ENCODE measurements at regions not wholly inside any gene's neighbourhood (a gene's known extent, or its start where the extent isn't known, plus 50 kb on each side); places are given as distances from the start of the nearest gene placed in this dataset.

GRCh38 chr2:194455358-194455757, 1201.7 kb upstream of the SLC39A10 start:
- ChIA-PET POLR2A (no interaction called here), RAD21 (ENCODE audit: unreplicated experiment) (no interaction called here), CTCF (no interaction called here), SMC1A (ENCODE audit: uncharacterized antibody, unreplicated experiment) (no interaction called here)
- H4K20me1 ChIP-seq (ENCODE audit: control insufficient read depth, insufficient read depth): no peaks in the 10 kb centered on the region
- DNase-seq (ENCODE audit: low read depth, low spot score) (no peak), FAIRE-seq (no peak), ATAC-seq (no peak)
- no peak overlapping the region for H3K9ac ChIP-seq (ENCODE audit: control insufficient read depth, insufficient read depth, low read length)
- H3K4me3 ChIP-seq: no peak overlapping the region
- no TSS peak for BruUV-seq (replicated peaks)
- in situ Hi-C loops (cut with MboI): no loop called here
- H3K27me3 ChIP-seq (replicated peaks in 1 of 2; ENCODE audit: control insufficient read depth in 2 of 2, insufficient read depth in 2 of 2, low read length in 1 of 2): no peaks in the 10 kb centered on the region
- H3K4me2 ChIP-seq (ENCODE audit: control insufficient read depth, insufficient read depth): no peak overlapping the region
- WGBS (ENCODE audit: insufficient coverage, insufficient replicate concordance, low lambda C conversion rate, missing lambda C conversion rate): 25% methylated on average over 2 of the region's 2 CpGs
- H2AFZ ChIP-seq (ENCODE audit: control insufficient read depth, low read depth, low read length): no peak overlapping the region
- H3K9me3 ChIP-seq (replicated peaks; ENCODE audit: control insufficient read depth, insufficient read depth, low read length): no peaks in the 10 kb centered on the region
- intact Hi-C loops (cut with micrococcal nuclease; ENCODE audit: unreplicated experiment): no loop called here
- TF ChIP-seq GABPA (IDR thresholded peaks at IDR 0.05; ENCODE audit: low read depth) (no peak), ETV6 (conservative IDR thresholded peaks at IDR 0.05 in 1 of 2, IDR thresholded peaks at IDR 0.05 in 1 of 2; ENCODE audit: borderline replicate concordance in 1 of 2, low read depth in 1 of 2) (no peak), POLR2A (IDR thresholded peaks at IDR 0.05; ENCODE audit: low read depth, low read length) (no peak), MYB (IDR thresholded peaks at IDR 0.05; ENCODE audit: borderline replicate concordance, low read depth, low read length) (no peak), DPF2 (IDR thresholded peaks at IDR 0.05) (no peak), FOS (IDR thresholded peaks at IDR 0.05; ENCODE audit: borderline replicate concordance, extremely low read depth, insufficient read length) (no peak), SMAD1 (IDR thresholded peaks at IDR 0.05; ENCODE audit: low read depth, partially characterized antibody) (no peak)
- no peak overlapping the region for H3K27ac ChIP-seq (ENCODE audit: control insufficient read depth, insufficient read depth)
- H3K4me1 ChIP-seq (ENCODE audit: control insufficient read depth, insufficient read depth, low read length): no peaks in the 10 kb centered on the region
- no peaks in the 10 kb centered on the region for H3K79me2 ChIP-seq (ENCODE audit: control insufficient read depth, insufficient read depth, low read length)
- no peaks in the 10 kb centered on the region for H3K36me3 ChIP-seq (ENCODE audit: control insufficient read depth in 2 of 2, insufficient read depth in 2 of 2, low read length in 1 of 2)

GRCh38 chr2:194452504-194452903, 1204.5 kb upstream of the SLC39A10 start:
- Histone ChIP-seq H3K27me3 (replicated peaks in 1 of 2; ENCODE audit: control insufficient read depth in 2 of 2, insufficient read depth in 2 of 2, low read length in 1 of 2) (no peaks in the 10 kb centered on the region), H3K4me2 (ENCODE audit: control insufficient read depth, insufficient read depth) (no peak overlapping the region), H3K4me1 (ENCODE audit: control insufficient read depth, insufficient read depth, low read length) (no peaks in the 10 kb centered on the region), H3K79me2 (ENCODE audit: control insufficient read depth, insufficient read depth, low read length) (no peaks in the 10 kb centered on the region), H3K27ac (ENCODE audit: control insufficient read depth, insufficient read depth) (no peak overlapping the region), H3K4me3 (no peak overlapping the region), H3K36me3 (ENCODE audit: control insufficient read depth in 2 of 2, insufficient read depth in 2 of 2, low read length in 1 of 2) (no peaks in the 10 kb centered on the region), H3K9me3 (replicated peaks; ENCODE audit: control insufficient read depth, insufficient read depth, low read length) (no peaks in the 10 kb centered on the region), H3K9ac (ENCODE audit: control insufficient read depth, insufficient read depth, low read length) (no peak overlapping the region), H4K20me1 (ENCODE audit: control insufficient read depth, insufficient read depth) (no peaks in the 10 kb centered on the region), H2AFZ (ENCODE audit: control insufficient read depth, low read depth, low read length) (no peak overlapping the region)
- DNase-seq (ENCODE audit: low read depth, low spot score): no peak
- RAD21 ChIA-PET (ENCODE audit: unreplicated experiment): no interaction called here
- in situ Hi-C loops (cut with MboI): no loop called here
- SMC1A ChIA-PET (ENCODE audit: uncharacterized antibody, unreplicated experiment): no interaction called here
- CTCF ChIA-PET: no interaction called here
- WGBS (ENCODE audit: insufficient coverage, insufficient replicate concordance, low lambda C conversion rate, missing lambda C conversion rate): 7% methylated on average over 5 of the region's 5 CpGs
- no peak for ATAC-seq
- POLR2A ChIA-PET: no interaction called here
- no peak for FAIRE-seq
- no TSS peak for BruUV-seq (replicated peaks)
- TF ChIP-seq WRNIP1 (IDR thresholded peaks at IDR 0.05; ENCODE audit: borderline replicate concordance, low read depth, low read length) (no peak), BCL3 (IDR thresholded peaks at IDR 0.05; ENCODE audit: borderline replicate concordance, insufficient read depth, low read depth, low read length, poor library complexity, severe bottlenecking) (peak; percentile 61)
- intact Hi-C loops (cut with micrococcal nuclease; ENCODE audit: unreplicated experiment): no loop called here

All from GM12878 (cell line).